ENCODE measurements at regions not wholly inside any gene's neighbourhood (a gene's known extent, or its start where the extent isn't known, plus 50 kb on each side); places are given as distances from the start of the nearest gene placed in this dataset.
A peak's percentile ranks its signal among the peaks of the same experiment; 100 is the strongest.

DNA sequence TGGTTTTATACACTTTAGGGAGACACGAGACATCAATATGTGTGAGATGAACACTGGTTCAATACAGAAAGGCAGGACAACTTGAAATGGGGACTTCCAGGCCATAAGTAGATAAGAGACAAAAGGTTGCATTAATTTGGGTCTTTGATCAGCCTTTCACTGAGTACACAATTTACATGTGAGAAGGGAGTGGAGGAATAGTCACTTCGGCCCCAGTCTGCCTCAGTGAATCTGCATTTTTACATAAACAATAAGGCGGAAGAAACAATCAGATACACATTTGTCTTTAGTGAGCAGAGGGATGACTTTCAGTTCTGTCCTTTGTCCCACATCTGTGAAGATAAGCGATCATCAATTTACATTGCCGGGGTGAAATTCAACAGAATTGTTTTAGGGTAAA, 104.3 kb upstream of the ARL4C start:
- ATAC-seq = no peak
- DNase-seq = no peak

- ATAC-seq (no peak), DNase-seq (no peak)
Measured at GRCh38 chr2:234597576-234597861, 100.6 kb upstream of the ARL4C start.

GRCh38 chr2:234596696-234597575, 100.1 kb upstream of the ARL4C start:
- no peak for ATAC-seq
- DNase-seq = no peak

DNA sequence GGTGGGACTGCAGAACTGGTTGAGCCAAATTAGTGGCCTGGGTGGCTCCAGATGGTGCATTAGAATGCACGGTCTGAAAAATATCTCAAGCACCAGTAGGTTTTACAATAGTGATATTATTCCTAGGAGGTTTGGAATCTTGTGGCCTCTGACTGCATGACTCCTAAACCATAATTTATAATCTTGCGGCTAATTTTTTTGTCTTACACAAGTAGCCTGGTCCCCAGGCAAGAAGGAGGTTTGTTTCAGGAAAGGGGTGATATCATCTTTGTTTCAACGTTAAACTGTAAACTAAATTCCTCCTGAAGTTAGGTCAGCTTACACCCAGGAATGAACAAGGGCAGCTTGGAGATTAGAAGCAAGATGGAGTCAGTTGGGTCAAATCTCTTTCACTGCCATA, 98.9 kb upstream of the ARL4C start:
- ATAC-seq (no peak), DNase-seq (no peak)

DNA sequence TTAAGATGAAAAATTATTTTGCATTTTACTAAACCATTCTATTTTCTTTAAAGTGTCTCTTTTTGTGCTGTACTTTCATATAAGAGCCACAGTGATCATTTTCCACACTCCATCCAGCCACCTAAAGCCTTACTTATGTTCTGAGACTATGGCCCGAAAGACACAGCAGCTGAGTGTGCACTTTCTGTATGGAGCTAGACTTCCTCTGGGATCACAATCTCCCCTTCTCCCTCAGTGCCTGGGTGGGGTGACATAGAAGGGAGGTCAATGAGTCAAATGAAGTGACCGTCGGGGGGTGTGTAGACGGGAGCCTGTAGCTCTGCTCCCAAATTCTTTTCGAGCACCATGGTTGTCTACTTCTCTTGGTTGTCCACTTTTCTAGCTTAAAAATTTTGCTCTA, 97.8 kb upstream of the ARL4C start:
- no peak for ATAC-seq
- no peak for DNase-seq

GRCh38 chr2:234593636-234594035, 96.8 kb upstream of the ARL4C start:
- DNase-seq (no peak), ATAC-seq (no peak)

GRCh38 chr2:234592541-234592940, 95.7 kb upstream of the ARL4C start:
- ATAC-seq (no peak), DNase-seq (no peak)

GRCh38 chr2:234590076-234590475, 93.2 kb upstream of the ARL4C start:
- no peak for ATAC-seq
- no peak for DNase-seq

DNA sequence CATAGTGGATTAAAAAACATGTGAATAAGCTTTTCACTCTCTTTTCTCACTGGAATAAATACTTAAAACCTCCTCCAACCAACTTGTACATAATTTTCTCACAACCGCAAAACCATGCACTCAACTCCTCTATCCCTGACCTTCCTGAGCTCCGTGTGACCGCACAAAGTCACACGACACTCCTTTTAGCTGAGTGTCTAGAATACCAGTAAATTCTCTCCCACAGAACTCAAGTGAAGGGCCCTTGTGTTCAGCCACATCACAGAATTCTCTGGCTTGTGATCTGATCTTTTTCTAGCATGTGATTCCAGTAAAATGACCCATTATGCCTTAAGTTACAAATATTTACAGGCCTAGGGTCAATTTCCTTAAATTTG, 91.2 kb upstream of the ARL4C start:
- ATAC-seq (no peak), DNase-seq (no peak)

- ATAC-seq (no peak), DNase-seq (no peak)
Measured at GRCh38 chr2:234587341-234588053, 90.6 kb upstream of the ARL4C start.

DNA sequence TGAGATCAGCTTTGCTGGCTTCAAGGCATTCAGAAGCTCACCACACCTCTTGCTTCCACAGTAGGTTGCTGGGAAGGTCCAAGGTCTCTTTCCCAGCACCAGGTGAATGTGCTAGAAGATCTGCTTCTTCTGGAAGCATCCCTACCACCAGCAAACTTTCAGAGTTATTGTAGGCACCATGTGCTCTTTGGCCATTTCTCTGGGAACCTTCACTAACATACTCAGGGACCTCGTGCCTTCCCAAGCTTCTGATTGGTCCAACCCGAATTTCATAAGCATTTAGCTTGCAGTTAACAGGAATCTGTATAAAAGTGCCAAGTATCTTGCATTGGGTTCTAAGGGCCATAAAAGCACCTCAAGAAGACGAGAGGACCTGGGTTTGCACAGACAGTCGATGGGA, 86.5 kb upstream of the ARL4C start:
- ATAC-seq (no peak), DNase-seq (no peak)

DNA sequence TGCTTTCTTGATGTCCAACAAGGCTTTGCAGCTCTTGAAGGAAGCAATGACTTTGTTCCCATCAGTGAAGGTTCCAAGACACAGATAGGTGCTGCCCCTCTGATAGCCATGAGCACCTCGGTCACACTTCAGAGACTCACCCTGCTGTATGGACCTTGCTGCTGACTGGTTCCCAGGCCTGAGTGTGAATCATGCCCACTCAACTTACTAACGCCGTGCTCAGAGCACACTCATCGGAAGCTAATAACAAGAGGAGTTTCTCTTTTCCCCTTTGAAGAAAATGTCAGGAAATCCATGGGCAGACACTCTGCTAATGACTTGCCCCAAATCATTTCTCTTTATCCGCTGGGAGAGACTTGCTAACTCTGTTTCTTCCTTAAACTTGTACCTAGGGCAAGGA, 83.8 kb upstream of the ARL4C start:
- no peak for ATAC-seq
- DNase-seq = no peak

DNA sequence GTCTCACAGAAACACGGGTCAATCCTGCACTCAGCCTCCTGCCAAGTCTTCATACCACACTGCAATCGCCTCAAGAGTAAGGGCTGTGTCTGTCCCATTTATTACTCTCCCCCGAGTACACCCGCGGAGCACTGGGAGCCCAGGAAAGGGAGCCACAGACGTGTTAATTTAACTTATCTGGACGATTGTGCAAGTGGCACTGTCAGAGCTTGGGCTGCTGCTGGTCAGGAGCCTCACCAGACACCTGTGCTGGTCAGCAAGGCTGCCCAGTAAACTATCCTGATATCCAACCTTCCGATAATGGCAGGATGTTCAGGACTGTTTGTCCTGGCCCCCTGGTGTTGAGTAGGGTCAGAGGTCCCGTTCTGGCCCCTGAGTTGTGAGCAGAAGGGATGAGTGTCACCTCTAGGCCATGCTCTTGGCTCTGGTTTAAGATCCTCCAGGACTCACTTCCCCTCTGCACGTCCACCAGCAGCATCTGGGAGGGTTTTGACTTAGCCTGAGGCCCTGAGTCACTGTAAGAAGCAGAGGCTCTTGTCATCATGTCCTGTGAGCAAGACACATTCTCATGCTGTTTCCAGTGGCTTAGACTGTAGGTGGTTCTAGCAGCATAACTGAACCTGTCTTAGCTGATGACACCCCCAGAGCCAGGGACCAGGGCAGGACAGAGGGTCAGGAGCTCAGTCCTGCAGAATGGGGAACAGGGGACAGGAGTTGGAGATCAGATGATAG, 82.5 kb upstream of the ARL4C start:
- DNase-seq (no peak), ATAC-seq (peak; percentile 20)

GRCh38 chr2:234578389-234578788, 81.5 kb upstream of the ARL4C start:
- ATAC-seq (no peak), DNase-seq (no peak)

GRCh38 chr2:234577191-234577590, 80.3 kb upstream of the ARL4C start:
- DNase-seq = no peak
- ATAC-seq = no peak

DNA sequence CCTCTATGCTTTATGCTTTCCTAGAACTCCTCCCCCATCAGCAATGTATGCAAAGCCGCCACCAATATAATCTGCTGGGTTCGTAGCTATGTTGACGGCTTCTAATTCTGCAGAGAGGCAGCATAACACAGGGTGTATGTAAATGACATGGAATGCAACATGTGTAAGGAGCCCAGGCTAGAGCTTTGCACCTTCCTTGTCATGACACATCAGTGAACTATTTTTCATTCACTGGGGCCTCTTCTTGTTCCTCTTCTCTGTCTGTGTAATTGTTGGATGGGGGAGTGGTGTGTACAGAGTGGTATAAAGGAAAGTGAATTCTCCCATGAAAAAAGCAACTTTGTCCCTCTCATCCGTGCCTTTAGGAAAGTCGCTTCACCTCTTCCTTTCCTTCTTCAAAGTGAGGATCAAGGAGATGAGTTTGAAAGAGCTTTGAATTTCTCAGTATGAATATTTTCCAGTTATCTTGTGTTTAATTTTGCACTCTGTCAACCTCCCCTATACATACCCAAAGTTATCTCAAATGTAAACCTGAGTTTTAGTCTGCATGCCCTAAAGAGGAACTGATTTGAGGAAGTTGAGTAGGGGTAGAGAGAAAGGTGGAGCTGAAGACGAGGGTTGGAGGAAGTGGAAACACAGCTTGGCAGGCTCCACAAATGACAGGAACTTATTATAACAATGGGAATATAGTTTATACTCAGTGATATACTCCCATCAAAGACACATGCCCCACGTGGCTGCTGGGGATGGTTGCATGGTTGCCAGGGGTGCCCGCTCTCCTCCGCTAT, 74.9 kb upstream of the ARL4C start:
- ATAC-seq (peak; percentile 40), DNase-seq (no peak)

DNA sequence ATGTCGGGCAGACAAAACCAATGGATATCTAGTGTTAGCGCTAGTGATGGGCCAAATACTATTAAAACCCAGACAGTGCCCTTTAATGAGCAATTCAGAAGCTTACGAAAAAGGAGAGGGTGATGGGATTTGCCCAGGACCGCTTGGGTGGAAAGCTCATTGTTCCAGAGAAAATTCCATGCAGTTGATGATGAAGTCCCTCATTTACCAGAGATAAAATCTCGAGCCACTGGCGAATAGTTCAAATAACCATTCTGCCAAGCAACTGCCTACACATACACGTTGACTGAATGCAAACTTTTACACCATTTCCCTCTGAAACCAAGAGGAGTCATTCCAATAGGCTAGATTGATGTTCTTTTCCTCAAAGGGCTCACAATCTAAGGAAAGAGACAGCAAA, 73.6 kb upstream of the ARL4C start:
- ATAC-seq = no peak

GRCh38 chr2:234569776-234570430, 73.0 kb upstream of the ARL4C start:
- no peak for ATAC-seq
- no peak for DNase-seq

More for the DNA sequence above, 73.6 kb upstream of the ARL4C start:
- no peak for DNase-seq

- ATAC-seq (no peak), DNase-seq (no peak)
Measured at GRCh38 chr2:234566622-234567021, 69.7 kb upstream of the ARL4C start.

- ATAC-seq = no peak
- no peak for DNase-seq
Measured at GRCh38 chr2:234565842-234566619, 69.2 kb upstream of the ARL4C start.

DNA sequence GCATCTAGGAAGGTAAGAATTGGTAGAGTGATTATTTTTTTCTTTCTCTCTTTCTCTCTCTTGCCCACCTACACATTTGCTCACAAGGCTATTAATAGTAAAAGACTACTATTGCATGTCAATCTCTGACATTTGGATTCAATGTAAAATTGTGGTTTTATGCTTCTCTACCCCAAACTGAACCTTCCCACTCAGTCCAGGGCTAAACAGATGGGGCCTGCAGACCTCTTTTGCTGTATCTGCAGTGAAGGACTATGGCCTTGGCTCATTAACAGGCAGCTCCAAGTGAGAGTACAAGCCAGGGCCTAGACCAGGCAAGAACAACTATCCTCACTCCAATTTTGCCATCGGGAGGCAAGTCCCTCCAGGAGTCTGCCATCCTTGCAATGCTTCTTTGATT, 68.3 kb upstream of the ARL4C start:
- peak; percentile 43 for ATAC-seq
- no peak for DNase-seq

Data from stimulated activated naive CD8-positive, alpha-beta T cell treated with anti-CD3 and anti-CD28 coated beads, Interleukin-15, Interleukin-2, amounts not matched to agents 100 U/mL and 50 U/mL, for 24 hours (primary cell).